ENCODE measurements at regions not wholly inside any gene's neighbourhood (a gene's known extent, or its start where the extent isn't known, plus 50 kb on each side); places are given as distances from the start of the nearest gene placed in this dataset.

GRCh38 chr7:114229246-114229645 lies 185.4 kb upstream of the FOXP2 start:
- Mint-ChIP-seq H3K4me1 (ENCODE audit: unreplicated experiment) (peaks cover 47% of the 10 kb centered on the region), H3K4me3 (ENCODE audit: unreplicated experiment) (peak overlapping the region; percentile 23), H3K27ac (ENCODE audit: unreplicated experiment) (peak overlapping the region; percentile 68), H3K27me3 (ENCODE audit: unreplicated experiment) (no peaks in the 10 kb centered on the region), H3K9me3 (ENCODE audit: unreplicated experiment) (peaks cover 27% of the 10 kb centered on the region), H3K36me3 (ENCODE audit: unreplicated experiment) (peaks cover 23% of the 10 kb centered on the region)
- no peak for DNase-seq (ENCODE audit: extremely low spot score, unreplicated experiment)
- no peak for TF ChIP-seq CTCF (IDR thresholded peaks at IDR 0.05)

- no peak for DNase-seq (ENCODE audit: extremely low spot score, unreplicated experiment)
- Mint-ChIP-seq H3K4me1 (ENCODE audit: unreplicated experiment) (peaks cover 47% of the 10 kb centered on the region), H3K9me3 (ENCODE audit: unreplicated experiment) (peaks cover 13% of the 10 kb centered on the region), H3K27me3 (ENCODE audit: unreplicated experiment) (no peaks in the 10 kb centered on the region), H3K27ac (ENCODE audit: unreplicated experiment) (no peak overlapping the region), H3K36me3 (ENCODE audit: unreplicated experiment) (peaks cover 18% of the 10 kb centered on the region), H3K4me3 (ENCODE audit: unreplicated experiment) (no peak overlapping the region)
- TF ChIP-seq CTCF (IDR thresholded peaks at IDR 0.05) = no peak
Measured at GRCh38 chr7:114225784-114226183, 188.8 kb upstream of the FOXP2 start.

- Mint-ChIP-seq H3K36me3 (ENCODE audit: unreplicated experiment) (peaks cover 3% of the 10 kb centered on the region), H3K4me1 (ENCODE audit: unreplicated experiment) (peaks cover 7% of the 10 kb centered on the region), H3K27ac (ENCODE audit: unreplicated experiment) (peak overlapping the region; percentile 28), H3K4me3 (ENCODE audit: unreplicated experiment) (no peak overlapping the region), H3K9me3 (ENCODE audit: unreplicated experiment) (no peaks in the 10 kb centered on the region), H3K27me3 (ENCODE audit: unreplicated experiment) (no peaks in the 10 kb centered on the region)
- no peak for TF ChIP-seq CTCF (IDR thresholded peaks at IDR 0.05)
- no peak for DNase-seq (ENCODE audit: extremely low spot score, unreplicated experiment)
Measured at GRCh38 chr7:114218283-114218682, 196.3 kb upstream of the FOXP2 start.

- Mint-ChIP-seq H3K4me3 (ENCODE audit: unreplicated experiment) (no peak overlapping the region), H3K36me3 (ENCODE audit: unreplicated experiment) (peaks cover 3% of the 10 kb centered on the region), H3K9me3 (ENCODE audit: unreplicated experiment) (no peaks in the 10 kb centered on the region), H3K27me3 (ENCODE audit: unreplicated experiment) (no peaks in the 10 kb centered on the region), H3K4me1 (ENCODE audit: unreplicated experiment) (peaks cover 14% of the 10 kb centered on the region), H3K27ac (ENCODE audit: unreplicated experiment) (no peak overlapping the region)
- peak; percentile 48 for TF ChIP-seq CTCF (IDR thresholded peaks at IDR 0.05)
- DNase-seq (ENCODE audit: extremely low spot score, unreplicated experiment) = no peak
Measured at GRCh38 chr7:114217026-114217806, 197.4 kb upstream of the FOXP2 start.

GRCh38 chr7:114214466-114214865 lies 200.1 kb upstream of the FOXP2 start:
- Mint-ChIP-seq H3K27me3 (ENCODE audit: unreplicated experiment) (no peaks in the 10 kb centered on the region), H3K9me3 (ENCODE audit: unreplicated experiment) (peaks cover 4% of the 10 kb centered on the region), H3K4me1 (ENCODE audit: unreplicated experiment) (peaks cover 16% of the 10 kb centered on the region), H3K4me3 (ENCODE audit: unreplicated experiment) (no peak overlapping the region), H3K27ac (ENCODE audit: unreplicated experiment) (no peak overlapping the region), H3K36me3 (ENCODE audit: unreplicated experiment) (peaks cover 6% of the 10 kb centered on the region)
- no peak for TF ChIP-seq CTCF (IDR thresholded peaks at IDR 0.05)
- no peak for DNase-seq (ENCODE audit: extremely low spot score, unreplicated experiment)

Data from osteocyte (in vitro differentiated cells).